ENCODE measurements at regions not wholly inside any gene's neighbourhood (a gene's known extent, or its start where the extent isn't known, plus 50 kb on each side); places are given as distances from the start of the nearest gene placed in this dataset.

- no peak for TF ChIP-seq CHD7 (IDR thresholded peaks at IDR 0.05; ENCODE audit: insufficient replicate concordance, low read length)
- TF ChIP-seq E2F6 (IDR thresholded peaks at IDR 0.05), result no peak
- no peak for TF ChIP-seq KDM5A (IDR thresholded peaks at IDR 0.05; ENCODE audit: low read length)
- TF ChIP-seq KDM4A (IDR thresholded peaks at IDR 0.05; ENCODE audit: low read depth, low read length, severe bottlenecking), result no peak
- TF ChIP-seq RNF2 (IDR thresholded peaks at IDR 0.05; ENCODE audit: borderline replicate concordance, low read depth, low read length, missing control alignments, poor library complexity, severe bottlenecking), result no peak
Observed at GRCh38 chr16:55380485-55380884, 56.5 kb downstream of the IRX6 start (continued).

Measured in H1 (cell line).